ENCODE measurements at regions not wholly inside any gene's neighbourhood (a gene's known extent, or its start where the extent isn't known, plus 50 kb on each side); places are given as distances from the start of the nearest gene placed in this dataset.

GRCh38 chr9:11709567-11709966 is 983.6 kb upstream of the TYRP1 start:
- TF ChIP-seq GATA3 (IDR thresholded peaks at IDR 0.05; ENCODE audit: low read depth, low read length) (no peak), GATA2 (IDR thresholded peaks at IDR 0.05; ENCODE audit: low read depth, low read length) (no peak)
